Activated CD8-positive, alpha-beta T cell treated with anti-CD3 and anti-CD28 coated beads for 36 hours (primary cell): ENCODE measurements at regions not wholly inside any gene's neighbourhood (a gene's known extent, or its start where the extent isn't known, plus 50 kb on each side); places are given as distances from the start of the nearest gene placed in this dataset.

Experiments used
- ATAC-seq: fragments of 200-7000 bp; cut with Tn5 transposase; one replicate; pipeline ENCODE4 v1.10.0; 2021; ENCODE audit warnings: mild to moderate bottlenecking, moderate library complexity
- CTCF ChIA-PET: fragments of 350-600 bp; sonication (Branson Sonifier 250); formaldehyde crosslinking; loops from one replicate; lab custom pipeline; 2021; ENCODE audit warnings: antibody characterized with exemption; lab: Charles Lee
- POLR2A ChIA-PET: fragments of 350-600 bp; sonication (Branson Sonifier 250); formaldehyde crosslinking; loops from one replicate; lab custom pipeline; 2021; ENCODE audit warnings: antibody characterized with exemption; lab: Charles Lee
- DNase-seq: peaks from one replicate; pipeline ENCODE4 v3.0.0-alpha.2; 2020
- H3K27ac Mint-ChIP-seq: one replicate; pipeline ENCODE4 v1.8.0; 2021; ENCODE audit warnings: mild to moderate bottlenecking, mixed read lengths
- H3K27me3 Mint-ChIP-seq: one replicate; pipeline ENCODE4 v1.8.0; 2021; ENCODE audit warnings: mixed read lengths
- H3K36me3 Mint-ChIP-seq: one replicate; pipeline ENCODE4 v1.8.0; 2021; ENCODE audit warnings: low read depth, mixed read lengths
- H3K4me1 Mint-ChIP-seq: one replicate; pipeline ENCODE4 v1.8.0; 2021; ENCODE audit warnings: low read depth, mixed read lengths
- H3K4me3 Mint-ChIP-seq: one replicate; pipeline ENCODE4 v1.8.0; 2021; ENCODE audit warnings: mild to moderate bottlenecking, moderate library complexity, mixed read lengths
- H3K9me3 Mint-ChIP-seq: one replicate; pipeline ENCODE4 v1.8.0; 2021; ENCODE audit warnings: mixed read lengths
- intact Hi-C: fragments of 100-400 bp; cut with micrococcal nuclease; formaldehyde crosslinking; loops from one replicate; pipeline ENCODE4 v1.10.0; 2022
- TF ChIP-seq, protein P1 (sequence below): fragments of 200-600 bp; IDR thresholded peaks from one replicate; pipeline ENCODE4 v1.8.0; 2022; ENCODE audit warnings: antibody characterized with exemption, mild to moderate bottlenecking

GRCh38 chr1:188497020-188497419 lies 1668.3 kb downstream of the PLA2G4A start:
- ChIA-PET CTCF (no interaction called here), POLR2A (no interaction called here)
- TF ChIP-seq, protein P1, sequence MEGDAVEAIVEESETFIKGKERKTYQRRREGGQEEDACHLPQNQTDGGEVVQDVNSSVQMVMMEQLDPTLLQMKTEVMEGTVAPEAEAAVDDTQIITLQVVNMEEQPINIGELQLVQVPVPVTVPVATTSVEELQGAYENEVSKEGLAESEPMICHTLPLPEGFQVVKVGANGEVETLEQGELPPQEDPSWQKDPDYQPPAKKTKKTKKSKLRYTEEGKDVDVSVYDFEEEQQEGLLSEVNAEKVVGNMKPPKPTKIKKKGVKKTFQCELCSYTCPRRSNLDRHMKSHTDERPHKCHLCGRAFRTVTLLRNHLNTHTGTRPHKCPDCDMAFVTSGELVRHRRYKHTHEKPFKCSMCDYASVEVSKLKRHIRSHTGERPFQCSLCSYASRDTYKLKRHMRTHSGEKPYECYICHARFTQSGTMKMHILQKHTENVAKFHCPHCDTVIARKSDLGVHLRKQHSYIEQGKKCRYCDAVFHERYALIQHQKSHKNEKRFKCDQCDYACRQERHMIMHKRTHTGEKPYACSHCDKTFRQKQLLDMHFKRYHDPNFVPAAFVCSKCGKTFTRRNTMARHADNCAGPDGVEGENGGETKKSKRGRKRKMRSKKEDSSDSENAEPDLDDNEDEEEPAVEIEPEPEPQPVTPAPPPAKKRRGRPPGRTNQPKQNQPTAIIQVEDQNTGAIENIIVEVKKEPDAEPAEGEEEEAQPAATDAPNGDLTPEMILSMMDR, result no peak
- H3K4me3 Mint-ChIP-seq, result no peak overlapping the region
- no peak for DNase-seq
- H3K9me3 Mint-ChIP-seq, result peaks cover 12% of the 10 kb centered on the region
- H3K27ac Mint-ChIP-seq, result no peak overlapping the region
- ATAC-seq, result no peak
- H3K4me1 Mint-ChIP-seq, result no peaks in the 10 kb centered on the region
- H3K27me3 Mint-ChIP-seq, result no peaks in the 10 kb centered on the region
- no peaks in the 10 kb centered on the region for H3K36me3 Mint-ChIP-seq
- intact Hi-C loops, result no loop called here

DNA sequence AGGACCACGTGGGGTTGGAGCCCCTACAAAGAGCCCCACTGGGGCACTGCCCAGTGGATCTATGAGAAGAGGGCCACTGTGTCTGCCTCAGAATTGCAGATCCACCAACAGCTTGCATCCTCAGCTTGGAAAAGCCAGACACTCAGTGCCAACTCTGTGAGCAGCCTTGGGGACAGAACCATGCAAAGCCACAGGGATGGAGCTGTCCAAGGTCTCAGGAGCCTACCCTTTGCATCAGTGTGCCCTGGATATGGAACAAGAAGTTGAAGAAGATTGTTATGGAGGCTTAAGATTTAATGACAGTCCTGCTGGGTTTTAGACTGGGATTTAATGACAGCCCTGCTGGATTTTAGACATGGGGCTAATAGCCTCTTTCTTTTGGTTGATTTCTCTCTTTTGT lies 1670.9 kb downstream of the PLA2G4A start:
- H3K4me1 Mint-ChIP-seq, result no peaks in the 10 kb centered on the region
- CTCF ChIA-PET, result no interaction called here
- peaks cover 9% of the 10 kb centered on the region for H3K9me3 Mint-ChIP-seq
- no peaks in the 10 kb centered on the region for H3K27me3 Mint-ChIP-seq
- POLR2A ChIA-PET, result no interaction called here
- no peaks in the 10 kb centered on the region for H3K36me3 Mint-ChIP-seq
- ATAC-seq (no peak), DNase-seq (no peak)
- intact Hi-C loops, result no loop called here
- no peak overlapping the region for H3K27ac Mint-ChIP-seq
- H3K4me3 Mint-ChIP-seq, result no peak overlapping the region
- TF ChIP-seq, protein P1, result no peak

DNA sequence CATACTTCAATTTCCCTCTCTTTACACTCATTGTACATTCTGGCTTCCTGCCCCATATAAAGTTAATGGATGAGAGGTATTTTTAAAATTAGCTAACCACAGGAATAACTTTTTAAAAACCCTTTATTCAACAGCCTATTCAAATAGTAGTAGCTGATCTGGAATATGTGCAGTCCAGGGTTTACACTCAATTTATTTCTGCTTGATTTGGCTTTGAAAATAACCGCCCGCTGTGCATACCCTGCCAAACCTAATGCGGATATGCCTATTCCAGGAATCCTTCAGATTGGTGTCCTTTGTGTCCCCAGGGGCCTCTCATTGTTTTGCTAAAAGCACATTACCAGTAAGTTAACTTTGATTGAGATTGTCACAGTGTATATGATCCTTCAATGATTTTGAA lies 1686.2 kb downstream of the PLA2G4A start:
- ChIA-PET POLR2A (no interaction called here), CTCF (no interaction called here)
- Mint-ChIP-seq H3K27me3 (no peaks in the 10 kb centered on the region), H3K4me1 (no peaks in the 10 kb centered on the region), H3K27ac (no peak overlapping the region), H3K9me3 (peaks cover 6% of the 10 kb centered on the region), H3K4me3 (no peak overlapping the region), H3K36me3 (no peaks in the 10 kb centered on the region)
- intact Hi-C loops, result no loop called here
- no peak for DNase-seq
- TF ChIP-seq, protein P1, result no peak
- ATAC-seq, result no peak

- Mint-ChIP-seq H3K36me3 (no peaks in the 10 kb centered on the region), H3K9me3 (peaks cover 5% of the 10 kb centered on the region), H3K4me3 (no peak overlapping the region), H3K4me1 (no peaks in the 10 kb centered on the region), H3K27me3 (no peaks in the 10 kb centered on the region), H3K27ac (no peak overlapping the region)
- CTCF ChIA-PET, result no interaction called here
- no peak for ATAC-seq
- intact Hi-C loops, result no loop called here
- POLR2A ChIA-PET, result no interaction called here
- TF ChIP-seq, protein P1, result no peak
- no peak for DNase-seq
Measured at GRCh38 chr1:188517139-188517538, 1688.4 kb downstream of the PLA2G4A start.

DNA sequence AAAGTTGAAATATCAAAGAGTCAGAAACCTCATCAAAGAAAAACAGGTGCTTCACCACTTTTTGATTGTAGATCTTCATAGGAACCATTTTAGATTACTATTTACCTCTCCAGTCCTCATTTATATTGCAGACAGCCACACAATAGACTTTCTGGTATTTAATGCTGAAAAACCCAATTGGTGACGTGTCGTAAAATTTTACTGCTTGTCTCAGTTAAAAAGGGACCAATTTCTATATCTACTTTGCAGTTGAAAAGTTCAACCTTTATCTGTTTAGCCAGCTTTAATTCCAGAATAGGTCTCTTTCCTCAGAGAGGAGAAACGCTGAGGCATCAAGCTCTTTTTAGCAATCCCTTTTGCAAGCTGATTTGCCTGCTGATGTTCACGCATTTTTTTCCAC lies 1722.4 kb downstream of the PLA2G4A start:
- no peak overlapping the region for H3K4me3 Mint-ChIP-seq
- H3K4me1 Mint-ChIP-seq, result no peaks in the 10 kb centered on the region
- H3K36me3 Mint-ChIP-seq, result no peaks in the 10 kb centered on the region
- H3K27ac Mint-ChIP-seq, result no peak overlapping the region
- TF ChIP-seq, protein P1, result no peak
- H3K27me3 Mint-ChIP-seq, result no peaks in the 10 kb centered on the region
- no peak for ATAC-seq
- ChIA-PET CTCF (no interaction called here), POLR2A (no interaction called here)
- peaks cover 7% of the 10 kb centered on the region for H3K9me3 Mint-ChIP-seq
- intact Hi-C loops, result no loop called here
- no peak for DNase-seq
